ENCODE measurements at regions not wholly inside any gene's neighbourhood (a gene's known extent, or its start where the extent isn't known, plus 50 kb on each side); places are given as distances from the start of the nearest gene placed in this dataset.
"Not testable (repeated sequence)": the region's sequence is repeated elsewhere in the genome, so short reads cannot be mapped to it uniquely, and the experiment has no call there.

GRCh38 chr5:60036192-60036938 lies 142.8 kb upstream of the PDE4D start:
- no peak for DNase-seq

GRCh38 chr5:60026161-60026560 lies 132.6 kb upstream of the PDE4D start:
- DNase-seq: no peak

- no peak for DNase-seq
Measured at GRCh38 chr5:60024104-60024503, 130.6 kb upstream of the PDE4D start.

- DNase-seq: no peak
Measured at GRCh38 chr5:60023255-60023654, 129.7 kb upstream of the PDE4D start.

GRCh38 chr5:60020457-60020856 lies 126.9 kb upstream of the PDE4D start:
- no peak for DNase-seq

GRCh38 chr5:60018960-60019359 lies 125.4 kb upstream of the PDE4D start:
- DNase-seq: not testable (repeated sequence)

GRCh38 chr5:60018091-60018490 lies 124.6 kb upstream of the PDE4D start:
- DNase-seq: no peak

GRCh38 chr5:60014331-60014730 lies 120.8 kb upstream of the PDE4D start:
- no peak for DNase-seq

GRCh38 chr5:60010853-60011252 lies 117.3 kb upstream of the PDE4D start:
- no peak for DNase-seq

GRCh38 chr5:60010328-60010727 lies 116.8 kb upstream of the PDE4D start:
- DNase-seq: no peak

GRCh38 chr5:60007729-60008128 lies 114.2 kb upstream of the PDE4D start:
- no peak for DNase-seq

- DNase-seq: no peak
Measured at GRCh38 chr5:59999056-59999455, 105.5 kb upstream of the PDE4D start.

GRCh38 chr5:59992206-59992605 lies 98.7 kb upstream of the PDE4D start:
- no peak for DNase-seq

- DNase-seq: no peak
Measured at GRCh38 chr5:59988396-59988795, 94.9 kb upstream of the PDE4D start.

- DNase-seq: no peak
Measured at GRCh38 chr5:59976342-59976741, 82.8 kb upstream of the PDE4D start.

- no peak for DNase-seq
Measured at GRCh38 chr5:59972043-59972442, 78.5 kb upstream of the PDE4D start.

GRCh38 chr5:59959330-59959729 lies 65.8 kb upstream of the PDE4D start:
- no peak for DNase-seq

GRCh38 chr5:59956130-59956783 lies 62.7 kb upstream of the PDE4D start:
- no peak for DNase-seq

GRCh38 chr5:59955241-59955640 lies 61.7 kb upstream of the PDE4D start:
- DNase-seq: no peak

GRCh38 chr5:59943452-59944113 lies 50.1 kb upstream of the PDE4D start:
- no peak for DNase-seq

Data from GOT3 (cell line).